CD4-positive, alpha-beta T cell treated with Interleukin-2 at 100 ng/mL for 4 hours (primary cell): ENCODE measurements at regions not wholly inside any gene's neighbourhood (a gene's known extent, or its start where the extent isn't known, plus 50 kb on each side); places are given as distances from the start of the nearest gene placed in this dataset.
"Not testable (repeated sequence)": the region's sequence is repeated elsewhere in the genome, so short reads cannot be mapped to it uniquely, and the experiment has no call there.

Experiments
- DNase-seq: peaks from one replicate; pipeline ENCODE4 v3.0.0-alpha.2; 2020; ENCODE audit warnings: low spot score

DNA sequence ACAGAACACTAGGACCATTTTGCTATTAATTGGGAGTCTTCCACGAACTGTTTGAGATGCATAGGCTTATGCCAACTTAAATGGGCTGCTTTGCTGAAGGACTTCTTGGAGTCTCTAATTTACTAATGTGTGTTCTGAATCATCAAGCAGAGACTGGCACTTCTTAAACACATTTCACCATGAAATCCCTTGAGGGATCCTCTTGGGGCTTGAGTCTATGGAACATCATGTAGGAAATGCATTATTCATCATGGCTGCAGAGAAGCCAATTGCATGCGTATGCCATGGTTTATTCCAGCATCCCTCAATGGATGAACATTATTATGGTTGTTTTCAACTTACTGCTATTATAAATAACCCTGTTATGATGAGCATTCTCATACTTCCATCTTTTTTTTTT is 73.4 kb downstream of the FGD2 start:
- no peak for DNase-seq

DNA sequence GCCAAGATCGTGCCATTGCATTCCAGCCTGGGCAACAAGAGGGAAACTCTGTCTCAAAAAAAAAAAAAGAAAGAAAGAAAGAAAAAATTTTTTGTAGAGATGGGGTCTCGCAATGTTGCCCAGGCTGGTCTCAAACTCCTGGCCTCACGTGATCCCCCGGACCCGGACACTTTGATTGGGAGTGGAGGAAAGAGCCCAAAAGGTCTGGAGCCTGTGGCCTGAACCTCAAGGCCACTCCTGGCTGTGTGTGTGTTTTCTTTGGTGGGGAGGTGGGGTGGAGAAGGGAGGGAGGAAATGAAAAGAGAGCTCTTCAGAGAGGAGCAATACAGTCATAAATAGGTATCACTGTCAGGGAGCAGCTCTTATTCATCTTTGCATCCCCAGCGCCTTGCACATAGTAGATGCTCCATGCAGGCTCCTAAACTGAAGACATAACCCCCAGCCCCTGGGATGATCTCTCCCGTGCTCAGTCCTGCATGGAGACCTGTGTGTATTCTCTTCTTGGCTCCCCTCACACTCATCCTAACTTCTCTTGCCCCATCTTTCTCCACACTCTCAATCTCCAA is 75.7 kb downstream of the FGD2 start:
- no peak for DNase-seq

DNA sequence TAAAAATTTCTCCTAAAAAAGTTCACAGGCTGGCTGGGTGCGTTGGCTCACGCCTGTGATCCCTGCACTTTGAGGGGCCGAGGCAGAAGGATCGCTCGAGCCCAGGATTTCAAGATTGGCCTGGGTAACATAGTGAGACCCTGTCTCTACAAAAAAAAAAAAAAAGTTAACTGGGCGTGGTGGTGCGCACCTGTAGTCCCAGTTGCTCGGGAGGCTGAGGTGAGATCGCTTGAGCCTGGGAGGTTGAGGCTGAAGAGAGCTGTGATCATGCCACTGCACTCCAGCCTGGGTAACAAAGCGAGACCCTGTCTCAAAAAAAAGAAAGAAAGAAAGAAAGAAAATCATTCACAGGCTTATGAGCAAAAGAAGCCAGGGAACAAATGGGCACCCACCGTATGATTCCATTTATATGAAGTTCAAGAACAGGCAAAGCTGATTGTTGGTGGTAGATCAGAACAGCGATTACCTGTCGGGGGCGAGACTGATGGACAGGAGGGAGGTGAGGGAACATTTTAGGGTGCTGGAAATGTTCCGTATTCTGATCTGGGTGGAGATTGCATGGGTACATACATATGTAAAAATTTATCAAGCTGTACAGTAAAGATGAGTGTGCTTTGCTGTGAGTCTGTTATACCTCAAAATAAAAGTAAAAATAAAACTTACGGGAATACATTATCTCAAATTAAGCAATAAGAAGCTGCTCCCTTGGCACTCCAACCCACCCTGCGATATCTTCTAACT is 77.1 kb downstream of the FGD2 start:
- DNase-seq = no peak

DNA sequence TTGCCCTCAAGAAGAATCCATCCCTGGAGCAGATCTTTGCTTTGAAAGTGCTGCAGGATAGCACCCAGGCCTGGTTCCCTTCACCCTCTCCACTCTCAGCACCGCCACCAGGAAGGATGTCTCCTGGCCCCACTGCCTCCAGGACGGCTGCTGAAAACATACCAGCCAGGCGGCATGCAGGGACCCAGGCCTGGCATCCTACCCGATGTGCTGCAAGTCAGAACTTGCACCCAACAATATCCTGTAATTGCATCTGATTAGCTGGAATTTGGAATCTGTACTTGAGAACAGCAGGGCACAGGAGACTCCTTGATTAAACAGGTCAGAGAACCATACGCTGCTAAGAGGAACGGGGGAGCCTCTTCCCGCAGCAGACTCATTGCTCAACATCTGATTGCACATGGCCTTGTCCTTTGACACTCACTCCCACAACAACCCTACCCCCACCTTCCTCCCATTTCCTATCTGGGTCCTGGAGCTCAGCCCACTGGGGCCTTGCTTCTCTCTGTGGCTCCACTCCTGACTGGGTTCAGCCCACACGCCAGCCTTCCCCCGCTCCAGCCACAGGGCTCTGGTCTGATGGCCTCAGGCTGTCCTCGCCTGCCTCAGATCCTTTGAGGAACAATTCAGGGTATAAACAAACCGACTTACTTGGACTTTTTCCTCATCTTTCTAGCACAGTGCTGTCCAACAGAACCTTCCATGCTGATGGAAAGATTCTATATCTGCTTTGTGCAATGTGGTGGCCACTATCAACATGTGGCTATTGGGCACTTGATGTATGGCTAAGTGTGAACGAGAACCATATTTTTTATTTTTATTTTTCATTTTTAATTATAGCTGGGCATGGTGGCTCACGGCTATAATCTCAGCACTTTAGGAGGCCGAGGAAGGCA is 78.0 kb downstream of the FGD2 start:
- DNase-seq = no peak

DNA sequence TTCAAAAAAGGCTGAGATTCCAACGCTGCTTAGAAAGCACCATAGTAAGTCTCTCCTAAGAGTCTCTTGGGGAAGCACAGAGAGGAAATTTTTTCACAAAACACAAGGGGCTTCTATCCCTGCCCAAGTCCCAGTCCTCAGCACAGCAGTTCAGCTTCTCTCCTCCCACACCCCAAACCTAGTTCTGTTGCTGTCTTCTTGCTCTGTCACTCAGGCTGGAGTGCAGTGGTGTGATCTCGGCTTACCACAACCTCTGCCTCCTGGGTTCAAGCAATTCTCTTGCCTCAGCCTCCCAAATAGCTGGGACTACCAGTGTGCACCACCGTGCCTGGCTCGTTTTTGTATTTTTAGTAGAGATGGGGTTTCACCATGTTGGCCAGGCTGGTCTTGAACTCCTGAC is 79.2 kb downstream of the FGD2 start:
- DNase-seq = not testable (repeated sequence)

DNA sequence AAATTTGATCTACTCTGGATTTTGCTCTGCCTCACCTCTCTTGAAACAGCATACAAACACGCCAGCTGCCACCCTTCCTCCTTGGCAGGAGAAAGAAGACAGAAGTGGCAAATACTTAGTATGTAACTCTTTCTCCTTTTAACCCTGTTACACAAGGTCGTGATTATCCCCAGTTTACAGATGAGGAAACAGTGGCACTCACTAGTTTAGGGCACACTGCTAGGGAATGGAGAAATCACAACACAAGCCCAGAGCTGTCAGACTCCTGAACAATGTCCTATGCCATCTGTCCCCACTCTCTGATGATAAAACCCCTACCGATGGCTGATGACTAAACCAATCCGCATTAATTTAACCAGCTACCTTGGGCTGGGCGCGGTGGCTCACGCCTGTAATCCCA is 79.7 kb downstream of the FGD2 start:
- DNase-seq = no peak

DNA sequence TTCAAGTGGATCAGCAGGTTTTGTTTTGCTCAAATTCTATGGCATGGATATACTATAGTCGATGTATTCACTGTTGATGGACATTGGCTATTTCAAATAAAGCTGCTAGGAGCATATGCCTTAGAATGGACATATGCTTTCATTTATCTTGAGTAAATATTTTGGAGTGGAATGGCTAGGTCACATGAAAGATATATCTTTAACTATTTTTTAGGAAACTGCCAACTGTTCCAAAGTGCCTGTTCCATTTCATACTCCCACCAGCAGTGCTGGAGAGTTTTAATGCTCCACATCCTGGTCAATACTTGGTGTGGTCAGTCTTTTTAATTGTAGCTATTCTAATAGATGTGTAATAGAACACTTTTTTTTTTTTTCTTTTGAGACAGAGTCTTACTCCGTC is 81.1 kb upstream of the PIM1 start:
- no peak for DNase-seq

DNA sequence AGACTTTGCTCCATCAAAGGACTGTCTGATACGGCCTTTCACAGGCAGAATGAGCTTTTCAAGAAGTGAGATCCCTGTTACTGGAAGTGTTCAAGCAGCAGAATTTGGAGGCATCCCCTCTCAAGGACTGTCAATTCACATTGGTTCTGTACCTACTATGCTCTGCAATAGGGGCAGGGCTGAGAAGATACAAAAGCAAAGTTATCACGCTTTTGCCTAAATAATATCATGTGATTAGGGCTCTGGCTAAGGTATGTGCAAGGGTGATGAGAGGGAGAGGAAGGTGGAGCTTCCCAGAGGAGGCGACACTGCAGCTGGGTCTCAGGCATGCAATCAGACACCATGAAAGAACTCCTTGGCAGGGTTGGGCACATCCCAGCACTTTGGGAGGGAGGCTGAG is 80.2 kb upstream of the PIM1 start:
- no peak for DNase-seq

DNA sequence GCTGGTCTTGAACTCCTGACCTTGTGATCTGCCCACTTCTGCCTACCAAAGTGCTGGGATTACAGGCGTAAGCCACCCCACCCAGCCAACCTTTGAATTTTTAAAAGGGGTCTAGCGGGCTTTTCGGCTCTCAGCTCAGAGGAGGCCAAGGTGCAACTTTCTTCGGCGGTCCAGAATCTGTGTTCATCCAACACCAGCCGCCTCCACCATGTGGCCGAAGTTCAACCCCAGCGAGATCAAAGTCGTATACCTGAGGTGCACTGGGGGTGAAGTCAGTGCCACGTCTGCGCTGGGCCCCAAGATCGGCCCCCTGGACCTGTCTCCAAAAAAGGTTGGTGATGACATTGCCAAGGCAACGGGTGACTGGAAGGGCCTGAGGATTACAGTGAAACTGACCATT is 78.8 kb upstream of the PIM1 start:
- not testable (repeated sequence) for DNase-seq

DNA sequence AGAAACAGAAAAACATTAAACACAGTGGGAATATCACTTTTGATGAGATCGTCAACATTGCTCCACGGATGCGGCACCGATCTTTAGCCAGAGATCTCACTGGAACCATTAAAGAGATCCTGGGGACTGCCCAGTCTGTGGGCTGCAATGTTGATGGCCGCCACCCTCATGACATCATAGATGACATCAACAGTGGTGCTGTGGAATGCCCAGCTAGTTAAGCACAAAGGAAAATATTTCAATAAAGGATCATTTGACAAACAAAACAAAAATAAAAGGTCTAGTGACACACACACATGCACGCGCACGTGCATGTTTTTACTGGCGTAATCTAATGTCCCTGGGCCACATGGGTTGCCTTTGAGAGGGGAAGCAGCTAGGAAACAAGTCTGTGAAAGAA is 78.4 kb upstream of the PIM1 start:
- not testable (repeated sequence) for DNase-seq

DNA sequence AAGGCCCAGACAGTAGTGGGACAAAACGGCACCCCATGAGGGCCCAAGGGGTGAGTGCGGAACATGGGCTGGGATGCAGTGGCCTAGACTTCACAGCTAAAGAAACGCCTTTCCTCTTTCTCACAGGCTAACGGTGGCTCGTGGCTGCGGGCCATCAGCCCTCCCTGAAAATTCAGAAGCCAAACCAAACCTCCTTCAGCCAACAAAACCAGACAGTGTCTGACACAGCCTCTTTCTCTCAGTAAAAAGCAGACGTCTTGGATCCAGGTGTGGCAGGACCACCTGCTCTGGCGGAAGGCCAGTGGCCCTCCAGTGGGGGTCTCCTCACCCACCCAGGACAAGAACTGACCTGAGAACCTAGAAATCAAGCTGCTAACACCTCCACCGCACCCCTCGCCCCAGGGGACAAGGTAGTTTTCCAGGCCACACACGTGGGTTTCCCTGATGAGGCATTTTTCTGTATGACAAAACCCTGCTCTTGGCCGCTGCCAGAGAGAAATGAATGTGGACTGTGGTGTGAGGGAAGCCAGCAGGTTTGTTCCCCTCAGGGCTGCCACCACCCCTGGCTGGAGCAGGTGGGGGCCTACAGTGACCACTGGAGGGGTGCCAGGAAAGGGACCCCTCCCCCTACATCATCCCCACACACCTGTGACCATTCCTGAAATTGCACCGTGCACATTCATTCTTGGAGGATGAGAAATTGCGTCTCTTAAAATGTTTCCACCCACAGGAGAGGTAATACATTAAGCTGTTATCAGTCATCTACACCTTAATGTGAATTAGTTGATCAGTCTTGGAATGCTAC is 76.8 kb upstream of the PIM1 start:
- DNase-seq = no peak

DNA sequence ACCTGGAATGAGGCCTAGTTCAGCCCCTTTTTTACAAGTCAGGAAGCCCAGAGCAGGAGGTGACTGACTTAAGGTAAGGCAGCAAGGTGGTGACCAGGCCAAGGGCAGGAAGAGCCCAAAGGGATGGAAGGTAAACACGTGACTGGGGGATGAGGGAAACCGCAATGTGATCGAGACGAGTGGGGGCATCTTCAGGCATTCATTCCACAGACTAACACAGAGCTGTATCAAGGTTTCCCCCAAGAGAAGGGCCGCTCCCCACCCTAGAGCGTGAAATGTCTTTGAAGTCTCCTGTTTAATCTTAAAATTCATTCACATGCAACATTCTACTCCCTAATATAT is 76.3 kb upstream of the PIM1 start:
- no peak for DNase-seq

DNA sequence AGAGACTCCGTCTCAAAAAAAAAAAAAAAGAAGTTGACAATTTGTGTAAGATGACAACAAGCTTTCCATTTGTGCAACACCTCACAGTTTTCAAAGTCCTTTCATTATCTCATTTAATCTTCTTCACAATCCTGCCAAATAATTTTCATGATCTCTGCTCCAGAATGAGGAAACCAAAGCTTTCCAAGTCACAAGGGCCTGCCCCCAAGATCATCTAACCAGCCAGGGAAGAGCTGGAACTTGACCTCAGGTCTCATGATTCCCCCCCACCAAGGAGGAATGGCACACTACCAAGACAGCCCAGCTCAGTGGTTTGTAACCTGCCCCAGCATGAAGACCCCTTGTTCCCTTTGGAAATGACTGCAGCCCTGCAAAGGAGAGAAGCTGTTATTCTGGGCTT is 74.0 kb upstream of the PIM1 start:
- DNase-seq = no peak

DNA sequence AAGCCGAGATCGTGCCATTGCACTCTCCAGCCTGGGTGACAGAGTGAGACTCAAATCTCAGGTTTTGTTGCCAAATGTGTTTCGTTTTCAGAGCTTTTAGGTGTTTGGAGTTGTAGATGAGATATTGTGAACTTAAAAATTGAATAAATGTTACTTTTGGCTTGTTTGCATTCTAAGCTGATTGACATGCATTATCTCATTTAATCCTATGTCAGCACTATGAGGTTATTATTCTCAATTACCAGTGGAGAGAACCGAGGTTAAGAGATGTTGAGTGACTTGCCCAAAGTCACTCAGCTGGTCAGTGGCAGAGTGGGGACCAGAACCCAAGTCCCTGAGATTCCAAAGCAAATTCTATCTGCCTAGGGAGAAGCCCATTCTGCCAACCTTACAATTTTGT is 72.6 kb upstream of the PIM1 start:
- DNase-seq = no peak

DNA sequence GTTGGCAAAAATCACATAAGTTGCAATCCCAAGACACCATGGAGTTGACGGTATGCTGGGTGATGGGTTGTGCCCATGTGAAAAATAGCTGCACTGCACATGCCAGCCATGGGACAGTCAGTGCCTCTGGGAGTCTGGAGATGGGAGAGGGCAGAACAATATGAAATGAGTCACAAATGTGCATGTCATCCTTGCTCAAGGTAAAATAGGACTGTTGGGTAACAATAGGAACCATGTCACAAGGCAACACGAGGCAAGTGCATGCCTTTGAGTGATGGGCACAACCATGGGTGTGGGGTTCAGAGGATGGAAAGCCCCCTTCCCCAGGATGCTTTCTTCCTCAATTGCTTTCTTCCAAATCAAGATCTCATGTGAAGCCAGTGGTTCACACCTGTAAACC is 70.5 kb upstream of the PIM1 start:
- DNase-seq = no peak

DNA sequence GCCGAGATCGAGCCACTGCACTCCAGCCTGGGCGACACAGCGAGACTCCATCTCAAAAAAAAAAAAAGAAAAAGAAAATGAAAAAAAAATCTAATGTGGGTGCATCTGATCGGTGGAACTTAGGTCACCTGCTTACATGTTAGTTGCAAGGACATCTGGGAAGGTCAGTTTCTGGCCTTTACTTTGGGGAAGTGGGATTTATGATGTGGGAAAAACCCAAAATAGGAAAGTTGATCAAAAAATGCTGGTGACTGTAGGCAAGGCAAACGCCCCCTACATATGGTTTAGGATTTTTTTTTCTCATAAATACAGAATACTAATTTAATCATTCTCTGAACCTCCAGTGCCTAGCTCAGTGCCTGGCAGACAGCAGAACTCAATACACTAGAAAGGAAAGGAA is 69.2 kb upstream of the PIM1 start:
- DNase-seq = no peak

DNA sequence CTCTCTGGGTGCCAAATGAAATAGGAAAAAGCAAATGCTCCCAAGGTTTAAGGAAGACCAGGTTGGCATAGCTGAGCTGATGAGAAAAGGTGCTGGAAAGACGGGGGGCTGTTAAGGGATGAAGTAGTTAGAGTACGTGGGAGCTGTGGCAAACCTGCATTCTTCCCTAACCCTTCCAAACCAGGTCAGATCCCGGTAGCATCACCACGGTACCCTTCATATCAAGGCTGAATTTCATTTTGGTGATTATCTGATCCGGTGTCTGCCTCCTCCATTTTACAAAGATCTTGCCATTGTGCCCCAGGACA is 68.0 kb upstream of the PIM1 start:
- no peak for DNase-seq

DNA sequence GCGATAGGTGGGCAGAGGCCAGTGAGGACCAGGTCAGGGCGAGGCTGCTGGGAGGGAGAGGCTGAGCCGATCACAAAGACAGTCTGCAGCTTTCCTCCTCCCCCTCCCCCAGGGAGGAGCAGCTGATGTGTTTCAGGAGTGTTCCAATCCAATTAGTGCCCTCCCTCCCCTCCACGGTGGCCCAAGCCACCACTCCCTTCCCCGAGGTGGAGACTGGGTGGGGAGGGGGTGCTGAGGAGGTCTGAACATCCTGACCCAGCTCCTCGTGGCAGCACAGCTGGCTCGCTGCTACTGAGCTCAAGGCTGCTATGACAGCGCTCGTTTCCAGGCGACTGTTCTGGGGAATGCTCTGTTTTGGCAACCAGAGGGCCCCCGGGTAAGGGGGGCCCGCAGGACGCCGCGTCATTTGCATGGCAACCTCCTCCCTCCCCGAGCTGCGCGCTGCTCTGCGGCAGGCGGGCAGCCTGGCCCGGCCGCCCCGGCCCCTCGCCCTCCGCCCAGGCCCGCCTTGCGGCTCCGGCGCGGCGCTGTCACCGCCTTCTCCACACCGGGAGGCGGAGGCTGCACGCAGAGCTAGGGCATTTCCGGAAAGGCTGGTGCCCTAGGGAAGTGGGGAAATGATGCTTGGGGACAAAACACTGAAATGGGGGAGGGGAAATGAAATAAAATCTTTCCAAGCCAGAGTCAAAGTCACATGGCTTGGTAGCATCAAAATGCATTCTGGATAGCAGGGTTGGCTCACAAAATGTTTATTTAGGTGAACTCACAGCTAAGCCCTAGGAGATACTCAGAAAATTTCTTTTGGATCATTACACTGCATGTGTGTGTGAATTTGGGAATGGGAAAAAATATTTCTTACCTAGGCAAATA is 67.4 kb upstream of the PIM1 start:
- DNase-seq = peak; percentile 91

DNA sequence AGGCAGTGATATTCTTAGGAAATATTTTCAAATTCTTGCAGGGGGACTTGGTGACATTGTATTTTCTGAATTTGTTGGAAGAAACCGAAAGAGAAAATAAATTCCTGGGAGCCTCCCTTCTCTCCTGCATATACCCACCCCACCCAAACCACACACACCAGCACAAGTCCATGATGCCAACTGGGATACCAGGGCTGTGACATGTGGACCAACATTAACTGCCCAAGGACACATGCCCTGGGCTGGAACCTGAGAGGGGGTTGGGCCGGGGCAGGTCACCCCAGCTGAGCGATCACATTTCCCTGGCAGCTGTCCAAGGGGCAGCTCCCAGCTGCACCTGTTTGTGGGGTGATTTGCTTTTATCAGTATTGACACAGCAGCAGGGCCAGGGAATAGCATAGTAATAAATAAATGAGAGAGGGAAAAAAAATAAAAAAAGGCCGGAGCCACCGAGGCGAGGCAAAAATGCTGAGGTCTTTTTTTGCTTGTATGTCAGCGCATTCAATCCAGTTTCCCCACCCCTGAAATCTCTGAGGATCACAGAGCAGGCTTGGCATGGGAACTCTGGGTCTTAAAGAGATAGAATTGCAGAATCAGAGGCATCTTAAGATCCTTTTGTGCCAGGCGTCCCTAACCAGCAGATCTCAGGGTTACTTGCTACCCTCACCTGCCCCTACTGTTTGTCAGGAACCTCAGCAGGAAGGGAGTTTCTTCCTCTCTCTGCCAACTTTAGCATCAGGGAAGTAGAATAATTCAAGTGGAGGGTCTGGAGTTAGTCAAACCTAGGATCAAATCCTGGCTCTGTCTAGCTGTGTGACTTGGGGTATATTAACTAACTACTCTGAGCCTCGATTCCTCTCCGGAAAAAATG is 66.5 kb upstream of the PIM1 start:
- DNase-seq = peak; percentile 8

DNA sequence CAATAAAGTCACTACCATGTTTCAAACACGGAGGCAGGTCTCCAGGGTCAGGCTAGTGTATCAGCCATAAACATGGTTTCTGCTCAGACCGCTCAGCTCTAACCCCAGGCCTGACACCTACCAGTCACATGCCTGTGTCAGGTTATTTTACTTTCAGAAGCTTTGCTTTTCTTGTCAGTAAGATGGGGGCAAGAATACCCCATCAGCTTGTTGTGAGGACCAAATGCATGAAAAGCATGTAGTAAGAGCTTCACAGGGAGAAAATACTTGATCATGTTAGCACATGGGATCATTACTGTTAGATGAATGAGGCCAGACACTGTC is 65.2 kb upstream of the PIM1 start:
- no peak for DNase-seq
